Endothelial cell (in vitro differentiated cells): ENCODE measurements at regions not wholly inside any gene's neighbourhood (a gene's known extent, or its start where the extent isn't known, plus 50 kb on each side); places are given as distances from the start of the nearest gene placed in this dataset.

ENCODE experiments used
- DNase-seq: peaks from one replicate; pipeline ENCODE4 v3.0.0; 2021; ENCODE audit warnings: low spot score
- H3K27ac Mint-ChIP-seq: one replicate; pipeline ENCODE4 v1.8.0; 2021; ENCODE audit warnings: mixed read lengths, inconsistent platforms; ENCODE audit not compliant: unreplicated experiment
- H3K27me3 Mint-ChIP-seq: one replicate; pipeline ENCODE4 v1.8.0; 2021; ENCODE audit warnings: mild to moderate bottlenecking, moderate library complexity, mixed read lengths, inconsistent platforms; ENCODE audit not compliant: unreplicated experiment
- H3K36me3 Mint-ChIP-seq: one replicate; pipeline ENCODE4 v1.8.0; 2021; ENCODE audit warnings: mild to moderate bottlenecking, low read depth, mixed read lengths, inconsistent platforms; ENCODE audit not compliant: unreplicated experiment
- H3K4me1 Mint-ChIP-seq: one replicate; pipeline ENCODE4 v1.8.0; 2021; ENCODE audit warnings: mild to moderate bottlenecking, mixed read lengths, inconsistent platforms; ENCODE audit not compliant: unreplicated experiment
- H3K4me3 Mint-ChIP-seq: one replicate; pipeline ENCODE4 v1.8.0; 2021; ENCODE audit warnings: mild to moderate bottlenecking, mixed read lengths, inconsistent platforms; ENCODE audit not compliant: unreplicated experiment
- H3K9me3 Mint-ChIP-seq: one replicate; pipeline ENCODE4 v1.8.0; 2021; ENCODE audit warnings: mixed read lengths, inconsistent platforms; ENCODE audit not compliant: unreplicated experiment
- CTCF ChIP-seq: fragments of 200-600 bp; sonication (generic); IDR thresholded peaks from one replicate; pipeline ENCODE4 v1.5.0; 2021; ENCODE audit warnings: antibody characterized with exemption; ENCODE audit not compliant: unreplicated experiment

GRCh38 chr4:153087671-153088194, 116.5 kb upstream of the TRIM2 start:
- Mint-ChIP-seq H3K9me3 (no peaks in the 10 kb centered on the region), H3K27me3 (no peaks in the 10 kb centered on the region), H3K36me3 (no peaks in the 10 kb centered on the region), H3K4me3 (no peak overlapping the region), H3K4me1 (peaks cover 5% of the 10 kb centered on the region), H3K27ac (no peak overlapping the region)
- no peak for DNase-seq
- no peak for TF ChIP-seq CTCF

GRCh38 chr4:153089742-153090141, 114.5 kb upstream of the TRIM2 start:
- Mint-ChIP-seq H3K4me3 (no peak overlapping the region), H3K4me1 (no peaks in the 10 kb centered on the region), H3K36me3 (no peaks in the 10 kb centered on the region), H3K9me3 (no peaks in the 10 kb centered on the region), H3K27me3 (no peaks in the 10 kb centered on the region), H3K27ac (no peak overlapping the region)
- DNase-seq, result no peak
- TF ChIP-seq CTCF, result no peak

- H3K9me3 Mint-ChIP-seq, result no peaks in the 10 kb centered on the region
- H3K27ac Mint-ChIP-seq, result no peak overlapping the region
- H3K36me3 Mint-ChIP-seq, result no peaks in the 10 kb centered on the region
- no peak for DNase-seq
- H3K4me1 Mint-ChIP-seq, result no peaks in the 10 kb centered on the region
- TF ChIP-seq CTCF, result no peak
- H3K27me3 Mint-ChIP-seq, result no peaks in the 10 kb centered on the region
- H3K4me3 Mint-ChIP-seq, result no peak overlapping the region
Measured at GRCh38 chr4:153090181-153090580, 114.1 kb upstream of the TRIM2 start.

GRCh38 chr4:153090670-153091385, 113.4 kb upstream of the TRIM2 start:
- H3K36me3 Mint-ChIP-seq, result no peaks in the 10 kb centered on the region
- TF ChIP-seq CTCF, result no peak
- H3K27ac Mint-ChIP-seq, result no peak overlapping the region
- H3K9me3 Mint-ChIP-seq, result no peaks in the 10 kb centered on the region
- no peak for DNase-seq
- H3K4me3 Mint-ChIP-seq, result no peak overlapping the region
- H3K27me3 Mint-ChIP-seq, result no peaks in the 10 kb centered on the region
- H3K4me1 Mint-ChIP-seq, result no peaks in the 10 kb centered on the region

- Mint-ChIP-seq H3K36me3 (no peaks in the 10 kb centered on the region), H3K9me3 (no peaks in the 10 kb centered on the region), H3K4me3 (no peak overlapping the region), H3K4me1 (no peaks in the 10 kb centered on the region), H3K27me3 (peaks cover 1% of the 10 kb centered on the region), H3K27ac (no peak overlapping the region)
- no peak for TF ChIP-seq CTCF
- no peak for DNase-seq
Measured at GRCh38 chr4:153093396-153093795, 110.8 kb upstream of the TRIM2 start.
